GM23338 (cell line): ENCODE measurements at regions not wholly inside any gene's neighbourhood (a gene's known extent, or its start where the extent isn't known, plus 50 kb on each side); places are given as distances from the start of the nearest gene placed in this dataset.

Source experiments
- ATAC-seq: fragments of 200-7000 bp; cut with Tn5 transposase; 3 replicates; pipeline ENCODE4 v1.9.1; 2020
- DNase-seq: peaks from one replicate; pipeline ENCODE4 v3.0.0-alpha.2; 2015; ENCODE audit warnings: low spot score
- H2AFZ ChIP-seq: fragments of 200-600 bp; sonication (generic); 2 replicates; pipeline ENCODE4 v1.8.0; 2016; ENCODE audit warnings: antibody characterized with exemption, mild to moderate bottlenecking, moderate library complexity
- H3F3A ChIP-seq: fragments of 200-600 bp; sonication (generic); replicated peaks from 2 replicates; pipeline ENCODE4 v1.8.0; 2017; ENCODE audit warnings: antibody characterized with exemption, mixed run types, low read depth
- H3K27ac ChIP-seq: fragments of 200-600 bp; sonication (generic); 2 replicates; pipeline ENCODE4 v1.6.1; 2016; ENCODE audit warnings: low read depth
- H3K27me3 ChIP-seq: fragments of 200-600 bp; sonication (generic); 2 replicates; pipeline ENCODE4 v1.8.0; 2016; ENCODE audit warnings: mild to moderate bottlenecking, mixed run types, moderate library complexity; ENCODE audit not compliant: insufficient read depth
- H3K36me3 ChIP-seq: fragments of 200-600 bp; sonication (generic); 2 replicates; pipeline ENCODE4 v1.8.0; 2016; ENCODE audit warnings: mild to moderate bottlenecking; ENCODE audit not compliant: insufficient read depth
- H3K4me1 ChIP-seq: fragments of 200-600 bp; sonication (generic); 2 replicates; pipeline ENCODE4 v1.8.0; 2016; ENCODE audit warnings: mild to moderate bottlenecking, moderate library complexity; ENCODE audit not compliant: insufficient read depth
- H3K4me2 ChIP-seq: fragments of 200-600 bp; sonication (generic); 2 replicates; pipeline ENCODE4 v1.7.1; 2017; ENCODE audit warnings: mixed run types
- H3K4me3 ChIP-seq: fragments of 200-600 bp; sonication (generic); 2 replicates; pipeline ENCODE4 v1.6.1; 2016; ENCODE audit warnings: mixed run types
- H3K79me2 ChIP-seq: fragments of 200-600 bp; sonication (generic); replicated peaks from 2 replicates; pipeline ENCODE4 v1.8.0; 2017; ENCODE audit warnings: mild to moderate bottlenecking; ENCODE audit not compliant: insufficient read depth
- H3K9me2 ChIP-seq: fragments of 200-600 bp; sonication (generic); 2 replicates; pipeline ENCODE4 v1.8.0; 2017; ENCODE audit not compliant: insufficient read depth
- H4K20me1 ChIP-seq: fragments of 200-600 bp; sonication (generic); replicated peaks from 2 replicates; pipeline ENCODE4 v1.8.0; 2017; ENCODE audit warnings: mild to moderate bottlenecking; ENCODE audit not compliant: insufficient read depth
- H3K27ac Mint-ChIP-seq: 2 replicates; pipeline ENCODE4 v1.8.0; 2020; ENCODE audit warnings: inconsistent platforms, mild to moderate bottlenecking, moderate library complexity, mixed read lengths
- H3K27me3 Mint-ChIP-seq: 3 replicates; pipeline ENCODE4 v1.8.0; 2022; ENCODE audit warnings: low read depth, mild to moderate bottlenecking, moderate library complexity, mixed read lengths, inconsistent platforms; ENCODE audit not compliant: insufficient read depth, poor library complexity
- H3K36me3 Mint-ChIP-seq: 3 replicates; pipeline ENCODE4 v1.8.0; 2021; ENCODE audit warnings: low read depth, mild to moderate bottlenecking, inconsistent platforms, moderate library complexity, mixed read lengths
- H3K4me1 Mint-ChIP-seq: 3 replicates; pipeline ENCODE4 v1.8.0; 2020; ENCODE audit warnings: mild to moderate bottlenecking, inconsistent platforms, mixed read lengths
- H3K4me3 Mint-ChIP-seq: 3 replicates; pipeline ENCODE4 v1.8.0; 2021; ENCODE audit warnings: moderate library complexity, mild to moderate bottlenecking, inconsistent platforms, mixed read lengths
- H3K9me3 Mint-ChIP-seq: 3 replicates; pipeline ENCODE4 v1.8.0; 2020; ENCODE audit warnings: moderate library complexity, mild to moderate bottlenecking, inconsistent platforms, mixed read lengths
- CREB1 ChIP-seq: fragments of 250-450 bp; sonication (Bioruptor Pico); IDR thresholded peaks from 2 replicates; pipeline ENCODE4 v1.5.0; 2020; ENCODE audit warnings: low read depth, mild to moderate bottlenecking, moderate library complexity
- ETS1 ChIP-seq: IDR thresholded peaks from 2 replicates; pipeline ENCODE4 v1.6.1; 2016; ENCODE audit warnings: antibody characterized with exemption
- EZH2 ChIP-seq: fragments of 200-600 bp; sonication (generic); IDR thresholded peaks from one replicate; pipeline ENCODE4 v1.8.0; 2017; ENCODE audit warnings: antibody characterized with exemption, mild to moderate bottlenecking, low read depth; ENCODE audit not compliant: unreplicated experiment
- EZH2phosphoT487 ChIP-seq: fragments of 200-600 bp; sonication (generic); IDR thresholded peaks from one replicate; pipeline ENCODE4 v1.8.1; 2018; ENCODE audit warnings: antibody characterized with exemption; ENCODE audit not compliant: unreplicated experiment
- JUNB ChIP-seq: IDR thresholded peaks from one replicate; pipeline ENCODE4 v1.6.1; 2016; ENCODE audit warnings: antibody characterized with exemption; ENCODE audit not compliant: unreplicated experiment
- NANOG ChIP-seq: IDR thresholded peaks from 2 replicates; pipeline ENCODE4 v1.6.1; 2016; ENCODE audit warnings: antibody characterized with exemption, borderline replicate concordance
- POLR2AphosphoS5 ChIP-seq: IDR thresholded peaks from 2 replicates; pipeline ENCODE4 v1.6.1; 2016; ENCODE audit warnings: antibody characterized with exemption, low read depth
- REST ChIP-seq: IDR thresholded peaks from one replicate; pipeline ENCODE4 v1.6.1; 2018; ENCODE audit warnings: antibody characterized with exemption; ENCODE audit not compliant: unreplicated experiment
- STAT1 ChIP-seq: IDR thresholded peaks from one replicate; pipeline ENCODE4 v1.6.1; 2016; ENCODE audit warnings: antibody characterized with exemption; ENCODE audit not compliant: unreplicated experiment
- ZNF114 ChIP-seq: fragments of 250-450 bp; sonication (Bioruptor Pico); IDR thresholded peaks from 2 replicates; pipeline ENCODE4 v1.5.0; 2020; ENCODE audit warnings: mild to moderate bottlenecking, moderate library complexity
- ZNF331 ChIP-seq: fragments of 250-450 bp; sonication (Bioruptor Pico); IDR thresholded peaks from 2 replicates; pipeline ENCODE4 v1.5.0; 2020; ENCODE audit warnings: low read depth, mild to moderate bottlenecking, moderate library complexity
- ZNF462 ChIP-seq: fragments of 250-450 bp; sonication (Bioruptor Pico); IDR thresholded peaks from 2 replicates; pipeline ENCODE4 v1.5.0; 2020; ENCODE audit warnings: mild to moderate bottlenecking, moderate library complexity

GRCh38 chr20:52824494-52825216, 147.5 kb upstream of the TSHZ2 start:
- Histone ChIP-seq H3K4me3 (no peak overlapping the region), H3K79me2 (no peaks in the 10 kb centered on the region), H2AFZ (no peak overlapping the region), H3K27ac (no peak overlapping the region), H3K4me1 (no peaks in the 10 kb centered on the region), H3F3A (no peaks in the 10 kb centered on the region), H3K4me2 (no peak overlapping the region), H3K9me2 (peaks cover 6% of the 10 kb centered on the region; the same call in 1 of the 2 replicates), H3K36me3 (no peaks in the 10 kb centered on the region), H3K27me3 (no peaks in the 10 kb centered on the region), H4K20me1 (no peaks in the 10 kb centered on the region)
- ATAC-seq (no peak), DNase-seq (no peak)
- Mint-ChIP-seq H3K4me1 (no peaks in the 10 kb centered on the region), H3K9me3 (peaks cover 3% of the 10 kb centered on the region; the same call in 1 of the 3 replicates), H3K27ac (no peak overlapping the region), H3K27me3 (no peaks in the 10 kb centered on the region), H3K4me3 (no peak overlapping the region), H3K36me3 (no peaks in the 10 kb centered on the region; the same call in 2 of the 3 replicates)
- TF ChIP-seq EZH2phosphoT487 (no peak), STAT1 (no peak), ZNF331 (no peak), NANOG (no peak), CREB1 (CRISPR knock-in tag) (no peak), JUNB (no peak), REST (no peak), ZNF114 (no peak), POLR2AphosphoS5 (no peak), EZH2 (no peak), ETS1 (no peak), ZNF462 (CRISPR knock-in tag) (no peak)
